ENCODE measurements at regions not wholly inside any gene's neighbourhood (a gene's known extent, or its start where the extent isn't known, plus 50 kb on each side); places are given as distances from the start of the nearest gene placed in this dataset.

GRCh38 chr2:126832757-126833156 is 65.9 kb upstream of the TEX51 start:
- Histone ChIP-seq H3K9me3 (no peaks in the 10 kb centered on the region), H3K4me3 (no peak overlapping the region), H4K20me1 (no peaks in the 10 kb centered on the region), H3K4me1 (0 out of 2 replicates have a peak, but pooled peaks cover 10% of the 10 kb centered on the region), H3K36me3 (no peaks in the 10 kb centered on the region), H3K9ac (no peak overlapping the region), H3K27me3 (no peaks in the 10 kb centered on the region), H3K4me2 (no peak overlapping the region), H3K27ac (no peak overlapping the region)
- no peak for TF ChIP-seq Cebpa-rat (IDR thresholded peaks at IDR 0.05)

DNA sequence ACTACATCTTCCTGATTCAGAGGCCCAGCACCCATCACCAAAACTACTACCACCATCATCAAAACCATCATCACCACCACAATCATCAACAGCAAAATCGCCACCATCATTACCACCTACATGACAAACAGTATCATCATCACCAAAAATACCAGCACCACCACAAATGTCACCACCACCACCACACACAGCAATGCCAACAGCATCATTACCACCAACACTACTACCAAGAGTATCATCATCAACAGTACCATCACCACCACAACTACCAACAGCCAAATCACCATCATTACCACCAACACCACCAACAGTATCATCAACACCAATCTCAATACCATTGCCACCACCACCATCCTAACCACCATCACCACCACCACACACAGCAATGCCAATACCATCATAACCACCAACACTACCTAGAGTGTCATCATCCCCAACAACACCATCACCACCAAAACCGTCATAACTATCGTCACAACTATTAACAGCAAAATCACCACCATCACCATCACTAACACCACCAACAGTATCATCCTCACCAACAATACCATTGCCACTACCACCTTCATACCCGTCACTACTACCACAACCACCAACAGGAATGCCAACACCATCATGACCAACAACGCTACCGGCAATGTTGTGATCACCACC is 64.6 kb upstream of the TEX51 start:
- Histone ChIP-seq H3K9me3 (no peaks in the 10 kb centered on the region), H3K9ac (no peak overlapping the region)
- TF ChIP-seq Cebpa-rat (IDR thresholded peaks at IDR 0.05) = no peak

GRCh38 chr2:126835261-126835660 is 63.4 kb upstream of the TEX51 start:
- no peak for TF ChIP-seq Cebpa-rat (IDR thresholded peaks at IDR 0.05)
- Histone ChIP-seq H3K4me3 (no peak overlapping the region), H3K36me3 (no peaks in the 10 kb centered on the region), H3K4me1 (0 out of 2 replicates have a peak, but pooled peaks cover 10% of the 10 kb centered on the region), H4K20me1 (no peaks in the 10 kb centered on the region), H3K9me3 (no peaks in the 10 kb centered on the region), H3K27me3 (no peaks in the 10 kb centered on the region), H3K4me2 (no peak overlapping the region), H3K27ac (no peak overlapping the region), H3K9ac (no peak overlapping the region)

More for the DNA sequence above, 64.6 kb upstream of the TEX51 start:
- Histone ChIP-seq H3K4me2 (no peak overlapping the region), H3K27me3 (no peaks in the 10 kb centered on the region), H3K4me3 (no peak overlapping the region), H4K20me1 (no peaks in the 10 kb centered on the region), H3K36me3 (no peaks in the 10 kb centered on the region), H3K4me1 (0 out of 2 replicates have a peak, but pooled peaks cover 10% of the 10 kb centered on the region), H3K27ac (no peak overlapping the region)

DNA sequence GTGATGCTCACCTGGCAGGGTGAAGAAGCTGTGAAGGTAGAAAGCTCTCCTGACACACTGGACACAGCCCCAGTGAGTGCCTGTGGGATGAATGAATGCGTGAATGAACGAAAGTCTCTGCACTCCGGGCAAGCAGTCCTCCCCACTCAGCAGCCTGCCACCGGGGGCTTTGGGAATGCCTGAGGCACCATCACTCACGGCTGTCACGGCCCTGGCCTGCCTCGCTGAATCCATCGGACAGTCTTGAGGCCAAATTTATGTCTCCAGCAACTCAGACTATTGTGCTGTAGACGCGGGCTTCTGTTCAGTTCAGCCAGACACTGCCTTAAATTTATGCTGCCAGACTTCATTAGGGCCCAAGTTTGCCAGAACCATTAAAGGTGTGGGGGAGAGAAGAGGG is 62.9 kb upstream of the TEX51 start:
- 0 out of 2 replicates have a peak, but pooled peaks cover 10% of the 10 kb centered on the region for H3K4me1 ChIP-seq
- H3K4me2 ChIP-seq = no peak overlapping the region
- no peaks in the 10 kb centered on the region for H3K9me3 ChIP-seq
- H3K36me3 ChIP-seq = no peaks in the 10 kb centered on the region
- H3K27me3 ChIP-seq = no peaks in the 10 kb centered on the region
- no peaks in the 10 kb centered on the region for H4K20me1 ChIP-seq
- H3K4me3 ChIP-seq = no peak overlapping the region
- TF ChIP-seq Cebpa-rat (IDR thresholded peaks at IDR 0.05) = no peak
- no peak overlapping the region for H3K9ac ChIP-seq
- H3K27ac ChIP-seq = no peak overlapping the region

GRCh38 chr2:126836761-126837679 is 61.7 kb upstream of the TEX51 start:
- no peaks in the 10 kb centered on the region for H3K27me3 ChIP-seq
- no peak overlapping the region for H3K27ac ChIP-seq
- no peak overlapping the region for H3K9ac ChIP-seq
- no peaks in the 10 kb centered on the region for H3K36me3 ChIP-seq
- no peak overlapping the region for H3K4me3 ChIP-seq
- no peak overlapping the region for H3K4me2 ChIP-seq
- H3K4me1 ChIP-seq = 0 out of 2 replicates have a peak, but pooled peaks cover 5% of the 10 kb centered on the region
- H4K20me1 ChIP-seq = no peaks in the 10 kb centered on the region
- TF ChIP-seq Cebpa-rat (IDR thresholded peaks at IDR 0.05) = no peak
- H3K9me3 ChIP-seq = no peaks in the 10 kb centered on the region

- Histone ChIP-seq H3K9me3 (no peaks in the 10 kb centered on the region), H3K9ac (no peak overlapping the region), H4K20me1 (no peaks in the 10 kb centered on the region), H3K27ac (no peak overlapping the region), H3K36me3 (no peaks in the 10 kb centered on the region), H3K27me3 (no peaks in the 10 kb centered on the region), H3K4me3 (no peak overlapping the region), H3K4me2 (no peak overlapping the region), H3K4me1 (0 out of 2 replicates have a peak, but pooled peaks cover 5% of the 10 kb centered on the region)
- no peak for TF ChIP-seq Cebpa-rat (IDR thresholded peaks at IDR 0.05)
These were observed 60.5 kb upstream of the TEX51 start for GRCh38 chr2:126837966-126838715.

DNA sequence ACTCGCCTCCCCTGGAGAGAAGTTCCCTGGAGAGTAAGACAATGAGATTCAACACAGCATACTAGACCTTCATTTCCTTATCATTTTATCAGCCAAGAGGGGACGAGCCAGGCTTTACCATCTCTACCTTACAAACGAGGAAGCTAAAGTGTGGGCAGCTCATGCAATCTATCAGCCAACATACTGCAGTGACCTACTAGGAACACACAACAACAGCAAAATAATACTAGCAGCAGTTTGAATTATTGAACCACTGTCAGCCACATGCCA is 60.0 kb upstream of the TEX51 start:
- Histone ChIP-seq H3K9me3 (no peaks in the 10 kb centered on the region), H3K4me2 (no peak overlapping the region), H3K9ac (no peak overlapping the region), H3K36me3 (no peaks in the 10 kb centered on the region), H3K27me3 (no peaks in the 10 kb centered on the region), H3K4me3 (no peak overlapping the region), H4K20me1 (no peaks in the 10 kb centered on the region), H3K27ac (no peak overlapping the region), H3K4me1 (0 out of 2 replicates have a peak, but pooled peaks cover 5% of the 10 kb centered on the region)
- no peak for TF ChIP-seq Cebpa-rat (IDR thresholded peaks at IDR 0.05)

DNA sequence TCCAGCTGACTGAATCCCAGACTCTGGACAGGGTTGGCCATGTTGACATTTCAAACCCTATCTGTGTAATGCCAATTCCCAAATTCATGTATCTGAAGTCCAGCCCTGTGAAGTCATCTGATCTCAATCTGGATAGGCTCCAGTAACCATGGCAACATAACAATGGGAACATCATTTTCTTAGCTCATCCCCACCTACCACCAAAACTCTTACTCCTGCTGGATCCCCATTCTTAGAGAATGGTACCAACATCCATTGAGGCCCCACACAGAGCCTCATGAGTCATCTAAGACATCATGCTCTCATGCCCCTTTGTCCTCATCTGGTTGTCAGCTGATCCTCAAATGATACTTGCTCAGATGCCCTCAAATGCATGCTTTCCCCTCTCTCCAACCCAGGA is 58.9 kb upstream of the TEX51 start:
- no peaks in the 10 kb centered on the region for H4K20me1 ChIP-seq
- H3K27ac ChIP-seq = no peak overlapping the region
- H3K36me3 ChIP-seq = no peaks in the 10 kb centered on the region
- H3K4me1 ChIP-seq = 0 out of 2 replicates have a peak, but pooled peaks cover 5% of the 10 kb centered on the region
- no peak overlapping the region for H3K9ac ChIP-seq
- H3K4me3 ChIP-seq = no peak overlapping the region
- no peak for TF ChIP-seq Cebpa-rat (IDR thresholded peaks at IDR 0.05)
- no peaks in the 10 kb centered on the region for H3K27me3 ChIP-seq
- no peaks in the 10 kb centered on the region for H3K9me3 ChIP-seq
- H3K4me2 ChIP-seq = no peak overlapping the region

- Histone ChIP-seq H3K36me3 (no peaks in the 10 kb centered on the region), H3K4me2 (no peak overlapping the region), H3K27me3 (no peaks in the 10 kb centered on the region), H3K4me3 (no peak overlapping the region), H3K9me3 (no peaks in the 10 kb centered on the region), H4K20me1 (no peaks in the 10 kb centered on the region), H3K9ac (no peak overlapping the region), H3K27ac (no peak overlapping the region), H3K4me1 (no peaks in the 10 kb centered on the region)
- no peak for TF ChIP-seq Cebpa-rat (IDR thresholded peaks at IDR 0.05)
These were observed 55.6 kb upstream of the TEX51 start for GRCh38 chr2:126843081-126843480.

DNA sequence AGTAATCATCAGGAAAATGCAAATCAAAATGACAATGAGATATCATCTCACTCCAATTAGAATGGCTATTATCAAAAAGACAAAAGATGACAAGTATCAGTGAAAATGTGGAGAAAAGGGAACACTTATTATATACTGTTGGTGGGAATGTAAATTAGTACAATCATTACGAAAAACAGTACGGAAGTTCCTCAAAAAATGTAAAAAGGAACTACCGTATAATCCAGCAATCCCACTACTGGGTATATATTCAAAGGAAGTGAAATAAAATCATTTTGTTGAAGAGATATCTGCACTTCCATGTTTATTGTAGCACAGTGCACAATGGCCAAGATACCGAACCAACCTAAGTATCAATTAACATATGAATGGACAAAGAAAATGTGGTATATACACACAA is 52.4 kb upstream of the TEX51 start:
- Histone ChIP-seq H4K20me1 (no peaks in the 10 kb centered on the region), H3K4me3 (no peak overlapping the region), H3K27me3 (no peaks in the 10 kb centered on the region)

More for the DNA sequence above, 52.4 kb upstream of the TEX51 start:
- Histone ChIP-seq H3K4me2 (no peak overlapping the region), H3K9me3 (no peaks in the 10 kb centered on the region), H3K27ac (no peak overlapping the region), H3K9ac (no peak overlapping the region), H3K36me3 (no peaks in the 10 kb centered on the region), H3K4me1 (no peaks in the 10 kb centered on the region)
- TF ChIP-seq Cebpa-rat (IDR thresholded peaks at IDR 0.05) = no peak
